ENCODE measurements at regions not wholly inside any gene's neighbourhood (a gene's known extent, or its start where the extent isn't known, plus 50 kb on each side); places are given as distances from the start of the nearest gene placed in this dataset.

DNA sequence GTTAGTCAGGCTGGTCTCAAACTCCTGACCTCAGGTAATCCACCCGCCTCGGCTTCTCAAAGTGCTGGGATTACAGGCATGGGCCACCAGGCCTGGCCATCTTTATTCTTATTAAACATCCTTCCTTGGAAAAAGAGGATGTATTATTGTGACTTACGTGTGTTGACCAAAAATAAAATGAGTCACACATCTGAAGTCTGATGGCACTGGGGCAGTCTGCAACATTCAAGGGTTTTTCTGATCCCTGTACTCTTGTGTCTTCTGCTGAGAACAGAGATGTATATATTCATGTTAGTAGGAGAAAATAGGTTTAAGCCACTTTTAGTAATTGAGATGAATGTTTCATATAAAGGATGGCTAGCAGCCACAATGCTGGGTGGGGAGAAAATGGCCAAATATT, 129.9 kb upstream of the RIPOR2 start:
- TF ChIP-seq, protein P1, sequence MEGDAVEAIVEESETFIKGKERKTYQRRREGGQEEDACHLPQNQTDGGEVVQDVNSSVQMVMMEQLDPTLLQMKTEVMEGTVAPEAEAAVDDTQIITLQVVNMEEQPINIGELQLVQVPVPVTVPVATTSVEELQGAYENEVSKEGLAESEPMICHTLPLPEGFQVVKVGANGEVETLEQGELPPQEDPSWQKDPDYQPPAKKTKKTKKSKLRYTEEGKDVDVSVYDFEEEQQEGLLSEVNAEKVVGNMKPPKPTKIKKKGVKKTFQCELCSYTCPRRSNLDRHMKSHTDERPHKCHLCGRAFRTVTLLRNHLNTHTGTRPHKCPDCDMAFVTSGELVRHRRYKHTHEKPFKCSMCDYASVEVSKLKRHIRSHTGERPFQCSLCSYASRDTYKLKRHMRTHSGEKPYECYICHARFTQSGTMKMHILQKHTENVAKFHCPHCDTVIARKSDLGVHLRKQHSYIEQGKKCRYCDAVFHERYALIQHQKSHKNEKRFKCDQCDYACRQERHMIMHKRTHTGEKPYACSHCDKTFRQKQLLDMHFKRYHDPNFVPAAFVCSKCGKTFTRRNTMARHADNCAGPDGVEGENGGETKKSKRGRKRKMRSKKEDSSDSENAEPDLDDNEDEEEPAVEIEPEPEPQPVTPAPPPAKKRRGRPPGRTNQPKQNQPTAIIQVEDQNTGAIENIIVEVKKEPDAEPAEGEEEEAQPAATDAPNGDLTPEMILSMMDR (IDR thresholded peaks at IDR 0.05), result no peak
- TF ChIP-seq, protein P2, sequence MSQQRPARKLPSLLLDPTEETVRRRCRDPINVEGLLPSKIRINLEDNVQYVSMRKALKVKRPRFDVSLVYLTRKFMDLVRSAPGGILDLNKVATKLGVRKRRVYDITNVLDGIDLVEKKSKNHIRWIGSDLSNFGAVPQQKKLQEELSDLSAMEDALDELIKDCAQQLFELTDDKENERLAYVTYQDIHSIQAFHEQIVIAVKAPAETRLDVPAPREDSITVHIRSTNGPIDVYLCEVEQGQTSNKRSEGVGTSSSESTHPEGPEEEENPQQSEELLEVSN (IDR thresholded peaks at IDR 0.05; ENCODE audit: borderline replicate concordance, low read depth), result no peak
- TF ChIP-seq, protein P3, sequence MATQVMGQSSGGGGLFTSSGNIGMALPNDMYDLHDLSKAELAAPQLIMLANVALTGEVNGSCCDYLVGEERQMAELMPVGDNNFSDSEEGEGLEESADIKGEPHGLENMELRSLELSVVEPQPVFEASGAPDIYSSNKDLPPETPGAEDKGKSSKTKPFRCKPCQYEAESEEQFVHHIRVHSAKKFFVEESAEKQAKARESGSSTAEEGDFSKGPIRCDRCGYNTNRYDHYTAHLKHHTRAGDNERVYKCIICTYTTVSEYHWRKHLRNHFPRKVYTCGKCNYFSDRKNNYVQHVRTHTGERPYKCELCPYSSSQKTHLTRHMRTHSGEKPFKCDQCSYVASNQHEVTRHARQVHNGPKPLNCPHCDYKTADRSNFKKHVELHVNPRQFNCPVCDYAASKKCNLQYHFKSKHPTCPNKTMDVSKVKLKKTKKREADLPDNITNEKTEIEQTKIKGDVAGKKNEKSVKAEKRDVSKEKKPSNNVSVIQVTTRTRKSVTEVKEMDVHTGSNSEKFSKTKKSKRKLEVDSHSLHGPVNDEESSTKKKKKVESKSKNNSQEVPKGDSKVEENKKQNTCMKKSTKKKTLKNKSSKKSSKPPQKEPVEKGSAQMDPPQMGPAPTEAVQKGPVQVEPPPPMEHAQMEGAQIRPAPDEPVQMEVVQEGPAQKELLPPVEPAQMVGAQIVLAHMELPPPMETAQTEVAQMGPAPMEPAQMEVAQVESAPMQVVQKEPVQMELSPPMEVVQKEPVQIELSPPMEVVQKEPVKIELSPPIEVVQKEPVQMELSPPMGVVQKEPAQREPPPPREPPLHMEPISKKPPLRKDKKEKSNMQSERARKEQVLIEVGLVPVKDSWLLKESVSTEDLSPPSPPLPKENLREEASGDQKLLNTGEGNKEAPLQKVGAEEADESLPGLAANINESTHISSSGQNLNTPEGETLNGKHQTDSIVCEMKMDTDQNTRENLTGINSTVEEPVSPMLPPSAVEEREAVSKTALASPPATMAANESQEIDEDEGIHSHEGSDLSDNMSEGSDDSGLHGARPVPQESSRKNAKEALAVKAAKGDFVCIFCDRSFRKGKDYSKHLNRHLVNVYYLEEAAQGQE (IDR thresholded peaks at IDR 0.05), result no peak
- no peak for TF ChIP-seq RCOR1 (IDR thresholded peaks at IDR 0.05; ENCODE audit: low read depth, low read length)
